22Rv1 (cell line): ENCODE measurements at regions not wholly inside any gene's neighbourhood (a gene's known extent, or its start where the extent isn't known, plus 50 kb on each side); places are given as distances from the start of the nearest gene placed in this dataset.

Experiments
- ZFX ChIP-seq: fragments of 450-650 bp; IDR thresholded peaks from 2 replicates; pipeline ENCODE4 v1.6.1; 2017; ENCODE audit warnings: antibody characterized with exemption, borderline replicate concordance
- TF ChIP-seq, protein P1 (sequence below): fragments of 450-650 bp; IDR thresholded peaks from 2 replicates; pipeline ENCODE4 v1.5.1; 2017; ENCODE audit warnings: mild to moderate bottlenecking

DNA sequence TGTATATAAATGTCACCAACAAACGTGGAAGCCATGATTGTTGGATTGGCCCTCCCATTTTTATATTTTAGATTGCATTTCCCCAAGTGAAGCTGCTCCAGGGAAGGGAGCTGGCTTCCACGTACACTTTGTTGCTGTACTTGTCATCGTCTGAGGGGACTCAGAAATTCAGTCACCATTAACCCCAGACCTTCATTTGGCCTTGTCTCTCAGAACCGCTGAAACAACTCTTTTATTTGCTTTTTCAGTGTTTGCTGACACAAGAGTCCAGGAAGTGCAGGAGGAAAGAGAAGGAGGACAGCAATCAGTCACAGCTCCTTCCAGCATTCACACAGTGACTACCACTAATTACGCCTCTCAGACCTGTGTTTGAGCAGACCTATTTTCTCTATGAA lies 276.5 kb downstream of the TBL1XR1 start:
- TF ChIP-seq, protein P1, sequence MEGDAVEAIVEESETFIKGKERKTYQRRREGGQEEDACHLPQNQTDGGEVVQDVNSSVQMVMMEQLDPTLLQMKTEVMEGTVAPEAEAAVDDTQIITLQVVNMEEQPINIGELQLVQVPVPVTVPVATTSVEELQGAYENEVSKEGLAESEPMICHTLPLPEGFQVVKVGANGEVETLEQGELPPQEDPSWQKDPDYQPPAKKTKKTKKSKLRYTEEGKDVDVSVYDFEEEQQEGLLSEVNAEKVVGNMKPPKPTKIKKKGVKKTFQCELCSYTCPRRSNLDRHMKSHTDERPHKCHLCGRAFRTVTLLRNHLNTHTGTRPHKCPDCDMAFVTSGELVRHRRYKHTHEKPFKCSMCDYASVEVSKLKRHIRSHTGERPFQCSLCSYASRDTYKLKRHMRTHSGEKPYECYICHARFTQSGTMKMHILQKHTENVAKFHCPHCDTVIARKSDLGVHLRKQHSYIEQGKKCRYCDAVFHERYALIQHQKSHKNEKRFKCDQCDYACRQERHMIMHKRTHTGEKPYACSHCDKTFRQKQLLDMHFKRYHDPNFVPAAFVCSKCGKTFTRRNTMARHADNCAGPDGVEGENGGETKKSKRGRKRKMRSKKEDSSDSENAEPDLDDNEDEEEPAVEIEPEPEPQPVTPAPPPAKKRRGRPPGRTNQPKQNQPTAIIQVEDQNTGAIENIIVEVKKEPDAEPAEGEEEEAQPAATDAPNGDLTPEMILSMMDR = no peak
- TF ChIP-seq ZFX = no peak
